ENCODE measurements at regions not wholly inside any gene's neighbourhood (a gene's known extent, or its start where the extent isn't known, plus 50 kb on each side); places are given as distances from the start of the nearest gene placed in this dataset.

- TF ChIP-seq CTCF (IDR thresholded peaks at IDR 0.05; ENCODE audit: low read depth, low read length, poor library complexity, severe bottlenecking) = no peak
- TF ChIP-seq EZH2phosphoT487 (IDR thresholded peaks at IDR 0.05; ENCODE audit: borderline replicate concordance, low read length) = no peak
Observed at GRCh38 chr12:58639318-58639934, 280.9 kb downstream of the LRIG3 start.

All from DOHH2 (cell line).